GM12878 (cell line): ENCODE measurements at regions not wholly inside any gene's neighbourhood (a gene's known extent, or its start where the extent isn't known, plus 50 kb on each side); places are given as distances from the start of the nearest gene placed in this dataset.

Experiments used
- ATAC-seq: fragments of 200-7000 bp; cut with Tn5 transposase; 3 replicates; pipeline ENCODE4 v1.9.1; 2020; ENCODE audit warnings: mild to moderate bottlenecking, moderate library complexity
- BruUV-seq: library from RNA; stranded (reverse); fragments of 400-500 nt; replicated peaks from 2 replicates; lab custom pipeline; 2021; lab: Mats Ljungman, UMichigan
- CTCF ChIA-PET: fragments of 300-600 bp; sonication (Branson Sonifier 250); formaldehyde crosslinking; extraction: SDS; loops from one replicate; lab custom pipeline; 2021; ENCODE audit warnings: inconsistent platforms; lab: Yijun Ruan, JAX
- POLR2A ChIA-PET: fragments of 350-600 bp; formaldehyde crosslinking; extraction: SDS; loops from one replicate; lab custom pipeline; 2021; ENCODE audit warnings: inconsistent platforms; lab: Charles Lee
- RAD21 ChIA-PET: fragments of 300-600 bp; sonication (Branson Sonifier 250); formaldehyde crosslinking; loops from one replicate; lab custom pipeline; 2023; ENCODE audit warnings: antibody characterized with exemption; ENCODE audit not compliant: unreplicated experiment; lab: Charles Lee
- SMC1A ChIA-PET: fragments of 300-600 bp; sonication (Branson Sonifier 250); formaldehyde crosslinking; loops from one replicate; lab custom pipeline; 2023; ENCODE audit not compliant: unreplicated experiment, uncharacterized antibody; lab: Charles Lee
- DNase-seq: peaks from one replicate; pipeline ENCODE4 v3.0.0-alpha.2; 2011; ENCODE audit warnings: low read depth, low spot score
- FAIRE-seq: peaks from 3 replicates; lab custom pipeline; 2011; peaks lifted over from hg19 to GRCh38; lab: Jason Lieb, UNC
- H2AFZ ChIP-seq: 2 replicates; pipeline ENCODE4 v1.6.0; 2011; ENCODE audit warnings: low read depth, low read length, control low read depth; ENCODE audit not compliant: control insufficient read depth
- H3K27ac ChIP-seq: 2 replicates; pipeline ENCODE4 v1.5.1; 2011; ENCODE audit warnings: control low read depth; ENCODE audit not compliant: control insufficient read depth, insufficient read depth
- H3K27me3 ChIP-seq, 2 experiments: replicated peaks in 1 of 2; 2 replicates each; pipeline versions ENCODE4 v1.6.0 to v1.6.1; 2011; ENCODE audit warnings: low read length in 1 of 2; ENCODE audit not compliant: control insufficient read depth in 2 of 2, insufficient read depth in 2 of 2
- H3K36me3 ChIP-seq, 2 experiments: 2 replicates each; pipeline ENCODE4 v1.5.1; 2011; ENCODE audit warnings: low read length in 1 of 2; ENCODE audit not compliant: control insufficient read depth in 2 of 2, insufficient read depth in 2 of 2
- H3K4me1 ChIP-seq: 2 replicates; pipeline ENCODE4 v1.6.1; 2011; ENCODE audit warnings: mild to moderate bottlenecking, low read length, moderate library complexity, mixed read lengths; ENCODE audit not compliant: control insufficient read depth, insufficient read depth
- H3K4me2 ChIP-seq: 2 replicates; pipeline ENCODE4 v1.6.0; 2011; ENCODE audit warnings: control low read depth; ENCODE audit not compliant: control insufficient read depth, insufficient read depth
- H3K4me3 ChIP-seq: fragments of 200-600 bp; sonication (generic); 2 replicates; pipeline ENCODE4 v1.5.1; 2016
- H3K79me2 ChIP-seq: 2 replicates; pipeline ENCODE4 v1.6.0; 2011; ENCODE audit warnings: low read length; ENCODE audit not compliant: control insufficient read depth, insufficient read depth
- H3K9ac ChIP-seq: 2 replicates; pipeline ENCODE4 v1.8.0; 2011; ENCODE audit warnings: low read length, control low read depth, mixed read lengths; ENCODE audit not compliant: control insufficient read depth, insufficient read depth
- H3K9me3 ChIP-seq: replicated peaks from 3 replicates; pipeline ENCODE4 v1.5.1; 2011; ENCODE audit warnings: mild to moderate bottlenecking, low read length; ENCODE audit not compliant: control insufficient read depth, insufficient read depth
- H4K20me1 ChIP-seq: 2 replicates; pipeline ENCODE4 v1.6.0; 2011; ENCODE audit not compliant: control insufficient read depth, insufficient read depth
- ASH2L ChIP-seq: fragments of 300-600, 200-600 bp; sonication (generic); IDR thresholded peaks from 2 replicates; pipeline ENCODE4 v1.6.1; 2017; ENCODE audit warnings: low read depth, mild to moderate bottlenecking, borderline replicate concordance
- BACH1 ChIP-seq: fragments of 450-650 bp; IDR thresholded peaks from 2 replicates; pipeline ENCODE4 v1.6.1; 2017; ENCODE audit warnings: mild to moderate bottlenecking, borderline replicate concordance
- ETV6 ChIP-seq, 2 experiments: fragments of 450-650 bp in 1 of 2; IDR thresholded peaks in 1 of 2; conservative IDR thresholded peaks in 1 of 2; 2 replicates each; pipeline ENCODE4 v1.6.1; 2014; ENCODE audit warnings: antibody characterized with exemption in 1 of 2, borderline replicate concordance in 1 of 2, low read depth in 1 of 2, mild to moderate bottlenecking in 1 of 2, moderate library complexity in 1 of 2
- IRF5 ChIP-seq: fragments of 450-650 bp; IDR thresholded peaks from 2 replicates; pipeline ENCODE4 v1.6.1; 2017; ENCODE audit warnings: borderline replicate concordance
- JUND ChIP-seq: IDR thresholded peaks from 2 replicates; pipeline ENCODE4 v1.6.1; 2012; ENCODE audit warnings: low read depth, mild to moderate bottlenecking, low read length, improper control_type of control experiment, moderate library complexity
- NKRF ChIP-seq: fragments of 450-650 bp; conservative IDR thresholded peaks from 2 replicates; pipeline ENCODE4 v1.6.1; 2017; ENCODE audit warnings: mild to moderate bottlenecking, moderate library complexity
- POLR2AphosphoS5 ChIP-seq: IDR thresholded peaks from 2 replicates; pipeline ENCODE4 v1.6.1; 2011; ENCODE audit warnings: mild to moderate bottlenecking, low read length, inconsistent platforms
- SMARCA5 ChIP-seq: fragments of 450-650 bp; IDR thresholded peaks from 2 replicates; pipeline ENCODE4 v1.6.1; 2017; ENCODE audit warnings: mild to moderate bottlenecking
- TARDBP ChIP-seq: IDR thresholded peaks from 2 replicates; pipeline ENCODE4 v1.6.1; 2016; ENCODE audit warnings: borderline replicate concordance
- WGBS: methylation state at CpG from one replicate; pipeline ENCODE4 v1.1.6; 2016; ENCODE audit warnings: low lambda C conversion rate; ENCODE audit not compliant: insufficient replicate concordance, insufficient coverage; ENCODE audit errors: missing lambda C conversion rate; 5-methylcytosine and 5-hydroxymethylcytosine counted together
- in situ Hi-C: fragments of 300-500 bp; cut with MboI; formaldehyde crosslinking; loops from 9 replicates; pipeline ENCODE4 v1.14.3; 2018; ENCODE audit warnings: mixed read lengths
- intact Hi-C: fragments of 100-400 bp; cut with micrococcal nuclease; formaldehyde crosslinking; loops from one replicate; pipeline ENCODE4 v1.14.2; 2022; ENCODE audit not compliant: unreplicated experiment
- TF ChIP-seq, protein P1 (sequence below): IDR thresholded peaks from 2 replicates; pipeline ENCODE4 v1.6.1; 2012; ENCODE audit warnings: low read depth, low read length, improper control_type of control experiment

DNA sequence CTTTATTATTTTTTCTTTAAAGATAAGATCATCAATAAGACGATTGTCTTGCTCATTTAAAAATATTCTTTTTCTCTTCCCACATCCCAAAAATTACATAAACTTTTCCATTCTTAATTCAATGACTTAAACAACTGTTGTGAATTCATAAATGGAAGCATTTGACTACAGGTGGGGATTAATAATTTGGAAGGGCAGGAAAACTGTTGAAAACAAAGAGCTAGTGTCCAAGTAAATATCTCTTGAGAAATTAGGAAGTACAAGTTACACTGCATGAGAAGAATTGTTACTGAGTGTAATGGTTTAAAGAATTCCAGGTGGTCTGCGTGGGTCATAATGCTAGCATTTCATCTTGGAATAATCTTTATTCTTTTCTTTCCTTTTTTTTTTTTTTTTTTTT is 634.8 kb upstream of the ZEB2 start:
- in situ Hi-C loops = no loop called here
- Histone ChIP-seq H3K79me2 (no peaks in the 10 kb centered on the region), H3K4me3 (no peak overlapping the region), H3K27me3 (no peaks in the 10 kb centered on the region), H4K20me1 (no peaks in the 10 kb centered on the region), H3K27ac (no peak overlapping the region), H3K4me1 (no peaks in the 10 kb centered on the region), H3K4me2 (no peak overlapping the region)
- SMC1A ChIA-PET = interaction anchor here (1.0 kb wide), 1 partner anchor 32 kb away, joined by 4 read pairs; no protein-coding TSS in a partner anchor
- CTCF ChIA-PET = interaction anchor here (0.9 kb wide), 1 partner anchor 11 kb away, joined by 3 read pairs; no protein-coding TSS in a partner anchor
- ATAC-seq (no peak), FAIRE-seq (no peak)
- RAD21 ChIA-PET = no interaction called here
- POLR2A ChIA-PET = no interaction called here
- no peak for TF ChIP-seq ASH2L
- no peak for TF ChIP-seq IRF5
- TF ChIP-seq TARDBP = no peak
- TF ChIP-seq JUND = no peak
- TF ChIP-seq SMARCA5 = no peak
- no peak for TF ChIP-seq ETV6 (conservative IDR thresholded peaks at IDR 0.05 in 1 of 2, IDR thresholded peaks at IDR 0.05 in 1 of 2; ENCODE audit: borderline replicate concordance in 1 of 2, low read depth in 1 of 2)
- TF ChIP-seq, protein P1, sequence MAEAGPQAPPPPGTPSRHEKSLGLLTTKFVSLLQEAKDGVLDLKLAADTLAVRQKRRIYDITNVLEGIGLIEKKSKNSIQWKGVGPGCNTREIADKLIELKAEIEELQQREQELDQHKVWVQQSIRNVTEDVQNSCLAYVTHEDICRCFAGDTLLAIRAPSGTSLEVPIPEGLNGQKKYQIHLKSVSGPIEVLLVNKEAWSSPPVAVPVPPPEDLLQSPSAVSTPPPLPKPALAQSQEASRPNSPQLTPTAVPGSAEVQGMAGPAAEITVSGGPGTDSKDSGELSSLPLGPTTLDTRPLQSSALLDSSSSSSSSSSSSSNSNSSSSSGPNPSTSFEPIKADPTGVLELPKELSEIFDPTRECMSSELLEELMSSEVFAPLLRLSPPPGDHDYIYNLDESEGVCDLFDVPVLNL = no peak
- TF ChIP-seq NKRF = no peak
- no peak for TF ChIP-seq BACH1
- TF ChIP-seq POLR2AphosphoS5 = no peak
- TF ChIP-seq, all 136 proteins: peak for 0
- intact Hi-C loops = no loop called here
- 3% methylated on average over 2 of the region's 2 CpGs for WGBS
- Histone ChIP-seq H3K9ac (no peak overlapping the region), H3K9me3 (no peaks in the 10 kb centered on the region), H2AFZ (no peak overlapping the region), H3K36me3 (no peaks in the 10 kb centered on the region)
- BruUV-seq = no TSS peak
- DNase-seq = no peak
